ENCODE measurements at regions not wholly inside any gene's neighbourhood (a gene's known extent, or its start where the extent isn't known, plus 50 kb on each side); places are given as distances from the start of the nearest gene placed in this dataset.

GRCh38 chr13:33735276-33735675, 82.7 kb upstream of the RFC3 start:
- H3K27ac ChIP-seq (ENCODE audit: insufficient read length, low read depth, low read length): no peak overlapping the region
- H4K91ac ChIP-seq (ENCODE audit: insufficient read length, low read depth, low read length): no peak overlapping the region
- no peak overlapping the region for H2BK120ac ChIP-seq (ENCODE audit: low read depth, low read length, poor library complexity, severe bottlenecking)
- H3K23me2 ChIP-seq (ENCODE audit: insufficient read length, low read depth, low read length, poor library complexity, severe bottlenecking): no peaks in the 10 kb centered on the region
- H3K9me3 ChIP-seq (ENCODE audit: control insufficient read depth, low read depth, low read length): no peaks in the 10 kb centered on the region
- H3K4me1 Mint-ChIP-seq: peaks cover 6 to 10% of the 10 kb centered on the region in 2 experiments
- no peak overlapping the region for H3K23ac ChIP-seq (ENCODE audit: insufficient read length, low read depth, low read length)
- H3K4me1 ChIP-seq (ENCODE audit: insufficient read depth, low read length): no peaks in the 10 kb centered on the region
- no peak overlapping the region for H3K56ac ChIP-seq (ENCODE audit: insufficient read length, low read depth, low read length)
- no peaks in the 10 kb centered on the region for H4K20me1 ChIP-seq (ENCODE audit: control insufficient read depth, insufficient read depth, insufficient read length)
- no peaks in the 10 kb centered on the region for H3K79me2 ChIP-seq (ENCODE audit: insufficient read depth, low read length)
- no peak overlapping the region for H3K9ac ChIP-seq (ENCODE audit: extremely low read depth, insufficient read length, low read length)
- H3K4me3 Mint-ChIP-seq: no peak overlapping the region
- H2BK5ac ChIP-seq (ENCODE audit: insufficient read length, low read length): no peak overlapping the region
- no peaks in the 10 kb centered on the region for H3K79me1 ChIP-seq (ENCODE audit: insufficient read depth, low read depth, low read length, poor library complexity, severe bottlenecking)
- WGBS (ENCODE audit: extremely low coverage, insufficient read length, low lambda C conversion rate): no CpG with 5 or more reads among the region's 1 CpG
- H2BK12ac ChIP-seq (ENCODE audit: insufficient read length, low read depth, low read length): no peak overlapping the region
- no peak overlapping the region for H3K18ac ChIP-seq (ENCODE audit: insufficient read length, low read depth, low read length)
- H2BK20ac ChIP-seq (ENCODE audit: low read depth, low read length, poor library complexity, severe bottlenecking): no peak overlapping the region
- no peak overlapping the region for H2BK15ac ChIP-seq (ENCODE audit: low read depth, low read length)
- H2AFZ ChIP-seq (ENCODE audit: low read length): no peak overlapping the region
- H3K14ac ChIP-seq (ENCODE audit: insufficient read depth, low read length): no peak overlapping the region
- no peak overlapping the region for H3K27ac Mint-ChIP-seq
- no peak overlapping the region for H3K4me2 ChIP-seq (ENCODE audit: insufficient read depth, insufficient read length, low read length)
- H4K5ac ChIP-seq (ENCODE audit: insufficient read length, low read depth, low read length): no peak overlapping the region
- no peaks in the 10 kb centered on the region; the same call in 1 of the 2 replicates for H3K27me3 Mint-ChIP-seq (ENCODE audit: low read depth)
- no peak overlapping the region for H2AK5ac ChIP-seq (ENCODE audit: insufficient read length, low read length)
- no peak overlapping the region for H3K4ac ChIP-seq (ENCODE audit: low read depth, low read length)
- H3T11ph ChIP-seq (ENCODE audit: low read length): no peak overlapping the region
- no peaks in the 10 kb centered on the region for H3K27me3 ChIP-seq (ENCODE audit: insufficient read depth, low read length)
- DNase-seq: no peak
- no peak overlapping the region for H4K8ac ChIP-seq (replicated peaks; ENCODE audit: insufficient read length, low read depth, low read length)
- no peaks in the 10 kb centered on the region; a peak in 1 of 5 replicates for H3K9me3 Mint-ChIP-seq
- no peak for TF ChIP-seq CTCF (conservative IDR thresholded peaks at IDR 0.05)
- H3K36me3 Mint-ChIP-seq (ENCODE audit: insufficient read depth in 1 of 3, low read depth in 3 of 3): peaks cover 0 to 7% (median 6%) of the 10 kb centered on the region in 3 experiments; a peak in 1 of 7 replicates
